8988T (cell line): ENCODE measurements at regions not wholly inside any gene's neighbourhood (a gene's known extent, or its start where the extent isn't known, plus 50 kb on each side); places are given as distances from the start of the nearest gene placed in this dataset.

ENCODE experiments used
- DNase-seq: peaks from one replicate; pipeline ENCODE4 v3.0.0; 2011

DNA sequence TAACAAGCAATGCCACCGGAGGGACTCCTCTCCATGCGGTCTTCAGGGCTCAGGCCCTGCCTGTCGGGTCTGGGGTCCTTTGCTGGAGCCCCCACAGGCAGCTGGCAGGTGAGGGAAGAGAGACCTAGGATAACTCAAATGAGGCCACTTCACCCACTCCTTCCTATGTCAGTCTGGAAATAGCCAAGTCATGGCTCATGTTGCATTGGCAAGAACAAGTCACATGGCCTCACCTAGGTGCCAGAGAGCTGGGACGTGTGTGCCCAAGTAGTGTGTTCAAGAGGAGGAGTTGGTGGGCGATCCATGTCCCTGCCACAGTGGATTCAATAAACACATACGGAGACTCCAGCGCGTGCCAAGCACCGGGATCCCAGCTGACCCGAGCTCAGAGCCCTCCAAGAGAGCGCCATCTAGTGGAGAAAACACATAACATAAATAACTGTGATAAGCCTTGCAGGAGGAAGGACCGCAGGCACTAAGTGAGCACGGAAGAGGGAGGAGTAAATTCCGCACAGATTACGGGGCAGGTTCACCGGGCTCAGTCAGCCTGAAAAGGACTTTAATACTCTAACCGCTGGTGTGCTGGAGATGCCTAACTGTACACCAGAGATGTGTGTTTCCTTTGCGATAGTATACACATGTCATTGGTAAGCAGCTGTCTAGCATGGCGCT, 580.8 kb downstream of the CCDC171 start:
- no peak for DNase-seq

GRCh38 chr9:16134351-16134750, 581.5 kb downstream of the CCDC171 start:
- DNase-seq, result no peak

GRCh38 chr9:16135968-16136367, 583.1 kb downstream of the CCDC171 start:
- DNase-seq, result no peak

DNA sequence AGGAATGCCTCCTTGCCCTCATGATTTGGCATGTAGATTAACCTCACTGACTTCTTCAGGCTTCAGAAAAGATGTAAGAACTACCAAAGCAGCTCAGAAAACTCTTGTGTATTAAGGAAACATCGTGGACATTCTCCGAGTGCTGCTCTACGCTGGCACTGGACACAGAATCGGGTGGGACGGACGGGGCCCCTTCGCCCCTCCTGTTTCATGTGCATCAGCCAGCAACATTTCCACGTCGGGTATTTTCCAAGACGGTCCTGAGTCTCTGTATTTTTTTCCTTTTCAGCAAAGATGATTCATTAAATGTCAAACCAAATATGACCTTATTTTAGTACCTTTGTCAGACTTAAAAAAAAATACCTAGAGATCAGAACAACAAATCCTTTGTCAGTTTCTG, 583.6 kb downstream of the CCDC171 start:
- DNase-seq, result no peak

DNA sequence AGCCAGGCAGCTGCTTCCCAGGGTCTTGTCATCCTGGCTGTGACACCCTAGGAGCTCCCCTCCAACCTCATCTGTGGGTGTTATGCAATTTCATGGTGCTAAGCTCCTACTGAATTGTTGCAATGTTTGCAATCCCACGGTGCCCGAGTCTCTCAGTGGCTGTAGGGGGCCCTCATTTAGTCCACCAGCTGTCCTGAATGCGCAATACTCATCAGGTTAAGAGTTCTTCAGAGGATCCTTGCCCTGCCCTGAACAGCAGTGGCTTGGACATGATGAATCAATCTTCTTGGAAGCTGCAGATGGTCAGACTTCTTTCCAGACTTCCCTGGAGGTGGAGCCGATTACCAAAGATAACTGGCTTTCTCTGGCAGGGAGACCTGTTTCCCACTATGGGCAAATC, 584.1 kb downstream of the CCDC171 start:
- no peak for DNase-seq

DNA sequence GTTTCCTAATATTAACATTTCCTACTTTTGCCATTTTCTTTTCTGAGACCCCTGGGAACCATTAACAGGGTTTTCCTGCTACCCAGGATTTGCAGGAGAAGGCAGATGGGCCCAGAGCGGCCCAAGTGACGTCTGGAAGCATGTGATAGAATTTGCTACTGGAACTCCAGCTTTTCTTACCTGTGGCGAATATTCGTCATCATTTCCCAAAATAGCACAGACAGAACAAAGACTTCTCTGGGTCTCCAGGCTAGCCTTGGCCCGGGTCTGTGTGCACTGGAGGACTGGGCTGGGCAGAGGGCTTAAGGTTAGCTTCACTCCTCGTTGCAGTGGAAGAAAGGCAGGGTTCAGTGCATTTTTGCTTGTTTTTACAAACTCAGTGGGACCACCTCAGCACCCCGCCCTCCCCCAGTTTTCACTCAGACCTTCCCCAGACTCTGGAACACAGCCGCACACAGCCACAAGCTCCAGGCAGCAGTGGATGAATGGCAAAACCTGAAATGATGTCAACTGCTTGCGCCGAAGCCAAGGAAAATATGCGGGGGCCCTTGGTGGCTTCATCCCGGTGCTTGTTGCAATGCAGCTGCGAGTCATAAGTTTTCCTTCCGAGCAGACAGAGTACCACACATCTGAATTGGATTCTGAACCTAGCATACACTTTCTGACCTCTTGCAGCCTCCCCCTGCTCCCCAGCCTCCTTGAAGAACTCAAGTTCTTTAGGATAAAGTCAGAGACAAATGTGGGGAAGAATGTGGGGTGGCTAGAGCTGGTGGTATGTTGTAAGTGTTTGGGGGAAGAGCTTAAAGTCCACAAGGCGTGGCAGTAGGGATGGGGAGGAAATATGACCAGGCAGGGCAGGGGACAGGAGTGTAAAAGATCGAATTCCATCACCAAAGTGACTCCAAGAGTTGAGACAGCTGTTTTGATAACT, 586.0 kb downstream of the CCDC171 start:
- DNase-seq, result no peak

DNA sequence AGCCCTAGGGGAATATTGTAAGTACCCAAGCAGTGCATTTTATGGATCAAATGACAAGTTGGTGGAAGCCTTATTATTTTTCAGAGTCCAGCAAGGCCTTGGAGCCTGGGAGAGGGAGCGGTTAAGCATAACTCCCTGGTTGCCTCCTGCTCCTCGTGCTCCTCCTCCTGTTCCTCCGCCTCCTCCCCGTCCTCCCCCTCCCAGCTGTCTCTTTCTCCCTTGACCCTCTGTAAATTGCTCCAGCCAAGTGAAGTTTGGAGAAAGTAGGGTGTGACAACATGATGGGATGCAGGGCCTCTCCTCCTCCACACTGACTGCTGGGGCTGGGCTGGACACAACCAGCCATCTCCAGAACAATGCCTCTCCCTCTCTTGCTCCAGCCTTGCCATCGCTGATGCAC, 586.9 kb downstream of the CCDC171 start:
- DNase-seq, result no peak

DNA sequence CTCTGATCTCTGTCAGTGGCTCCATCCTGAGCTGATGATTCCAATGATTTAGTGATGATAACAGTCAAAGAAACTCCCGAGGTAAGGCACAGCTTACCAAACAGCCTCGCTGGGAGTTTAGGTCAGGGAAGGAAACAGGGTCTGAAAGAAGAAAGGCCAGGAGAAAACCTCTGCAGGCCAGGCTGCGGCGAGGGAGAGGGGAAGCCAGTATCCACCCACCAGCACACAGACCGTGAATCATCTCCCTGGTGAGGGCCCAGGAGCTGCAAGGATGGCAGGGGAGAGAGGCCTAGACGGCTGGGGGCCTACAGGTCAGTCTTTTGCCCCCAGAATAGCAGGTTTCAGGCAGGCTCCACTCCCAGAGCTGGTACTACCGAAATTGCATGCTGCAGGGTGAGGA, 590.5 kb downstream of the CCDC171 start:
- no peak for DNase-seq

DNA sequence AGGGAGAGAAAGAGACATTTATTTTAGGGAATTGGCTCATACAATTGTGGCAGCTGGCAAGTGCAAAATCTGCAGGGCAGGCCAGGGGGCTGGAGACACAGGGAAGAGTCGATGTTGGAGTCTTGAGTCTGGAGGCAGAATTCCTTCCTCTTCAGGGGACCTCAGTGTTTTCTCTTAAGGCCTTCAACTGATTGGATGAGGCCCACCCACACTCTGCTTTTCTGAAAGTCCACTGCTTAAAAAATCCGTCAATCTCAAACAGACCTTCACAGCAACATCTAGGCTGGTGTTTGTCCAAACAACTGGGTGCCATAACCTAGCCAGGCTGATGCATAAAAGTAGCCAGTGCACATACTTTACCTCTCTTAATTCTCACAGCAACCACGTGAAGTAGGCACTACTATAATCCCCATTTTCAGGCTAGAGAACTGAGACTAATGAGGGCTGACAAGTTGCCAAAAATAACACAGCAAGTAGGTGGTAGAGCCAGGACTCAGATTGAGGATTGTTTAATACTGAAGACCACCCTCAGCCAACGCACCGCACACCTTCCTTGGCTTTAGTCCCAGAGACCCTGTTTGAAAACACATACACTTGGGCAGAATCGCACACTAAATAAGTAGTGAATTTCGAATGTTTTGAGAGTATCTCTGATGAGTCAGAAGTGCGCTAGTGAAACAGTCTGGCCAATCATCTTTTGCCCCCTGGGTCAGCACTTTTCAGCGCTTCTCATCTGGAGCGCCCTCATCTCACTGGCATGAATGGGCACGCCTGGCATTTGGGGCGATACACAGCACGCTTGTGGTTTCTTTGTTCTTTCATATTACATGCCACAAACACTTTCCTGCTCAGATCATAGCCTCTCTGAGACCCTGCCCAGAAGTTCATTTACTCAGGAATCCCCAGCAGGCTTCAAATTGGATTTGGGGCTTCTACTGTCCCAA, 591.4 kb downstream of the CCDC171 start:
- DNase-seq, result no peak

DNA sequence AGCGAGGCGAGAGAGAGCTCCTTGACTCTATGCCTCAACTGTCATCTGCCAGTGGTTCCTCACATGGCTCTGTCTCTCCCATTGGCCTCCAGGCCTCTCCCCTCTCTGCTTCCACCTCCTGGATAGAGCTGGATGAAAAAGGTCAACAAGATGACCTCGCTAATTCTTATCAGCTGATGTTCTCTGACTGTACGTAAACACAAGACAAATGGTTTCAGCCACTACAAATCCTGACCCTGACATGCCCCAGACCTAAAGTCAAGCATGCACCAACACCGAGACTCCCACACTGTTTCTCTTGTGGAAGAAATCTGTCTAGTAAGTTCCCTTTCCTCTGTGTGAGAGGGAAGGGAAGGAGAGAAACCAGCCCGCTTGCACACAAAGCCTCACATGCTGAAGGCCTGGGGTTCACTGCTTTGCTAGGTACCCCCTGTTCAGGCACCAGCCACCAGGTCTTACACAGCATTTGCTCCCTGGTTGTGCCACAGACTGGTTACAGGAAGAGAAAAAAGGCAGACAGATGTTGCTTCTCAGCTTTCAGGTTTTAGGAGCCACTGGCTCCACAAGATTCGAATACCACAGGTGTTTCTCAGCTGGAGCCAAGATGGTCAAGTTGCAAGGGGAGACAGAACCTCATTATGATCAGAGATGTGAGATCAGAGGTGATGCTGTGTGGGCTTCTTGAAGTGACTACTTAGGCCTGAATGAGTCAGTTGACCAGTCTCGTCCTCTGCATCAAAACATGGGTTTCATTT, 592.5 kb downstream of the CCDC171 start:
- no peak for DNase-seq

GRCh38 chr9:16147726-16148125, 594.9 kb downstream of the CCDC171 start:
- no peak for DNase-seq

- DNase-seq, result no peak
Observed at GRCh38 chr9:16150501-16150900, 597.7 kb downstream of the CCDC171 start.

DNA sequence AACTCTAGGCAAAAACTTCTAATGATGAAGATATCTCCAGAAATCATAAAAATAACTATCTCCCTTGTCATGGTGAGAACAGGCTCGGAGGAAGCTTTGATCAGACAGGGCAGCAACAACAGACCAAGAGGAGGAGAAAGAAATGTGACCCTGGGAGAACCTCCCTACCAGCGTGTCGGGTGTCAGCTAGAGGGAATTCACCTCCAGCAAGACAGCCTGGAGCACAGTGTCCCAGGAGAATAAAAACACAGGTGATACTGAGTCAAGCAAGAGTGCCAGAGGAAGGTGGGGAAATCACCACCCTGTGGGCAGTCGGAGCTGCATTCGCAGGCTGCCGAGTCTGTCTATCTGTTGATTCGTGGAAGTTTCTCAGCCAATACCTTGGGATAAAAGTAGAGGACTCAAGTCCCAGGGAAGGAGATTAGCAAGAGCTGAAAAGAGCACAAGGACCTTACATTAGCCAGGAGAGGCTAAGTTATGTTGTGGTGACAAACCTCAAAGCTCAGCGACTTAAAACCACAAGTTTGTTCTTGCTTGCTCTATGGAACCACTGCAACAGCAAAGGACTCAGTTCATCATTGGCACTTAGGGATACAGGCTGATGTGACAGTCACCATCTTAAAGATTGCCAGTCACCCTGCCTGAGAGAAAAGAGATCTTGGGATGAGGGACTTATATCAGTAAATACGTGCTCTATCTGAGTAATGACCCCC, 598.3 kb downstream of the CCDC171 start:
- no peak for DNase-seq

DNA sequence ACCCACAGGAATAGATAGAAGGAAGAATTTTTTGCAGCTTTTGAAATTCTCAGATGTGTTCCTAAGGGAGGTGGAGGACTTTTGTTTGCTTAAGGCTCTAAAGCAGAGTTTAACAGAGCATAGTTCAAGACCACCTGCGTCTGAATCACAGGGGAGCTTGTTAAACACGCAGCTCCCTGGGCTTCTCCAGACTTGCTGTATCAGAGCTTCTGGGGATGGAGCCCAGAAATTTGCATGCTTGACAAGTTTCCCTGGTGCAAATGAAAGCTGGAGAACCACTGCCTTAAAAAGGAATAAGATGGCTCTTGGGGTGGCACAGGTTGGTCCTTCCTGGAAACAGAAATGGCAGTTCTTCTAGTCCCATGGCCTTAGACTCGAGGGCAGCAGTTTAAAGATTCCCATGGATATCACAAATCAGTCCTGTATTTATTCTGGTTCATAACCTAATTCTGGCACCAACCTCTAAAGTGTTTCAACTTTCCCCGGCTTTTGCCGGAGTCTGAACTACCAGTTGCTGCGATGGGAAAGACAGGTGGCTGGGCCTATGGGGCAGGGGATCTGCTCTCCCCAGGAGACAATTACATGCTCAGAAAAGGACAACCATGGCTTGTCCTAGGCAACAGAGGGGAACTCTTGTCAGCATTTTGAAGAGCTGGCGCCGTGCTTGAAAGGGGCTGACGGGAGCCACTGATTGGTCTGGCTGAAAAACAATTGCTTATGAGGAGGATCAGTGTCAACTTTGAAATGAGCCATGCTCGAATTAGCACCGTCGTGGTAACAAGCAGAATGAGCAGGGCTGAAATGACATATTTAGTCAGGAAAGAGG, 599.6 kb downstream of the CCDC171 start:
- no peak for DNase-seq

DNA sequence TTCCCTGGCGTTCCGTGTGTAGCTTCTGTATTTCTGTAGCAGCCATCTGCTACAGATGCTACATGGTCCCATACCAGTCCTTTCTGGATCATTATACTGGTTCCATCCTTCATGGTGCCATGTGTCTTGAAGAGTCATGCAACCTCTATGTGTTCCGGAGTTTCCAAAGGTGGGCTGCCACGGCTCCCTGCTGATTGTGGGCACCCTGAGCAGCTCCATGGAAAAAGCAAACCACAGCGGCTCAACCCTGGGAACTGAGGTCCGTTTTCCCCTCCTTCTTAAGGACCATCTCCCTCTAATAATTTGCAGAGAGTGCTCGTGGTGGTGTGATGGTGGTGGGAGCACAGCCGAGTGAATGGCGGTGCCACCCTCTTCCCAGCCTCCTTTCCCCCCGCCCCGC, 600.4 kb downstream of the CCDC171 start:
- DNase-seq, result no peak

DNA sequence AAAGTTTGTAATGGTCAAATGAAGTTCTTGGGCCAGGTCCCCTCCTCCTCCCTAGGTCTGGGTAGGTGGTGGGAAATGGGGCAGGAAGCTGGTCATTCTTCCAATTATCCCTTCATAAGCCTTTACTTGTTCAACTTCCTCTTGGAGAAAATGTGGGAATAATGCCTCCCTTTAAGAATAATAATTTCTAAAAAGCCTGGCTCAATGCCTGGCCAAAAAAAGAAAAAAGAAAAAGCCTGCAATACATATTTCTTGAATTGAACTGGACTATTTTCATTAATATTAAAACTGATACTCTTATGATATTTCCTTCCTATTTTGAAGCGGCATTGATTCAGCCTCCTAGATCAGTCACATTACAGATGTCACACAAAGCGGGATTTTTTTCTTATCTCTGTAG, 600.9 kb downstream of the CCDC171 start:
- no peak for DNase-seq

DNA sequence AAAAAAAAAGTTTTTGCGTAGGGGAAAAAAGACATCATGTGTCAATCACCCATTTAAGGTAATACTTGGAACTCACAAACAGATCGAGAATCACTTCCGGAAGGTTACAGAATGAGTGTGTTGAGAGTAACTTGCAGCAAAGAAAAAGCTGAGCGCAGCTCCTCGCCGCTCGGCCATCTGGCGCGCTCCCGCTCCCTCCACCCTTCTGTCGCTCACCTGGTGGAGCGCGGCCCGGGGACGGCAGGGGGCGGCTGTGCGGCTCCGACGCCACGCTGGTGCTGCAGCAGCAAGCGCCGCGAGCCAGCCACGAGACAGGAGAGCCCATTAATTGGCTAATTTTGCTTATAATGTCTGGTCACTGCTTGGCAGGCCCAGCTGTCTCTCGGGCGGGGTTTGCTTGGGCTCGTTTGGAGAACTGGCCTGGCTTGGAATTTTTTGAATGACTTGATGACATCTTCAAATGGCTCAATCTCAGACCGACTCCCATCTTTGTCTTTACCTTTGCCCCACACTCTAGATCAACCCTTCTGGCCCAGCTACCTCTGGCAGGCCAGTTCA, 601.8 kb downstream of the CCDC171 start:
- DNase-seq, result no peak

DNA sequence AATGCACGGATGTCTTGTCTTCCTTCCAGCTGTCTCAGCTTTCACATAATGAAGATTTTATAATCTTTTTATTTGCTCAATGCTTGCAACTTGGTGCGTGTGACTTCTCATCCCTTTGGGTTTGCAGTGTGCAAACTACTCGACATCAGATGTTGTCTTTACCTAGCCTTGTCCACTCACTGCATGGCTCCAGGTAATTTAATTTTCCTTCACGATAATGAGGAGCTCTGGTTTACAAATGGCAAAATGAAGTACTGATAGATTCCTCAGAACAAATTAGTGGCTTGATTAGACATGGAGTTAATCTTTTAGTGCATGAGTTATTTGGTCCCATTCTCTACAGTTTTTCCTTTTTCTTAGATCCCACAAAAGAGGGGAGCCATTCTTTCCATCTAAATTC, 603.0 kb downstream of the CCDC171 start:
- no peak for DNase-seq

- DNase-seq, result no peak
Observed at GRCh38 chr9:16157216-16157615, 604.4 kb downstream of the CCDC171 start.

GRCh38 chr9:16157651-16158050, 604.8 kb downstream of the CCDC171 start:
- no peak for DNase-seq

DNA sequence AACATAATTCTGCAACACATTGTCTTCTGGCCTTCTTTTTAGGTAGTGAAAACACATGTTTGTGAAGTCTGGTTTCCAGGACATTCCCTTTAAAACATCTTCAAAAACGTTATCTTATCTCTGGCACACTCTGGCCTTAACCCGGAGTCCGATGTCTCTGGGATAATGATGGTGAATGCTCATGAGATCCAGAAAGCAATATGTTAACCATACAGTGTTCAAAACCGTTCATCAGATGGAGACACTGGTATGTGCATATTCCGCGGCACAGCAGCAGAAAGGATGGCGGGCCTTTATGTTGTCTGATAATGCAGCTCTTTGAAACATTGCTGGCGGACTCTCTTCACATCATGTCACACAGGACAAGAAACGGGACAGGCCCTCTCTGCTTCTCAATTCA, 605.2 kb downstream of the CCDC171 start:
- no peak for DNase-seq
